Colon (tissue), 2 donors: ENCODE measurements at regions not wholly inside any gene's neighbourhood (a gene's known extent, or its start where the extent isn't known, plus 50 kb on each side); places are given as distances from the start of the nearest gene placed in this dataset.

Experiments
- FAIRE-seq: peaks from 2 replicates; lab custom pipeline; 2012; peaks lifted over from hg19 to GRCh38; lab: Jason Lieb, UNC
- donor health status: control.
- donor health status: control.

GRCh38 chr12:60337839-60338549, 742.2 kb downstream of the SLC16A7 start:
- FAIRE-seq = no peak

DNA sequence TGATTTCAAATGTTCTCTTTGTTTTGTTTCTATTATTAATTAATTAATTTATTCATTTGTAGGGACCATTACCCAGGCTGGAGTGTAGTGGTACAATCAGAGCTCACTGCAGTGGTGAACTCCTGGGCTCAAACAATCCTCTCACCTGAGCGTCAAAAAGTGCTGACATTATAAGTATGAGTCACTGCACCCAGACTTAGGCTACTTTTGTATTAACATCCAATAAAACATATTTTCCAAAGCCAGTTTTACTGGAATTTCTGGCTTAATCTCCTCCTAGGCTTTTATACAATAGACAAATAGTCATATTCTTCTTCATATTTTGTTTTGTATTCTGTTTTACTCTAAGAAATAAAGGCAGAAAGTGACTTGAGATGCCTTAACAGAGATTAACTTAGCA, 749.6 kb downstream of the SLC16A7 start:
- no peak for FAIRE-seq

GRCh38 chr12:60349232-60349978, 753.6 kb downstream of the SLC16A7 start:
- no peak for FAIRE-seq

DNA sequence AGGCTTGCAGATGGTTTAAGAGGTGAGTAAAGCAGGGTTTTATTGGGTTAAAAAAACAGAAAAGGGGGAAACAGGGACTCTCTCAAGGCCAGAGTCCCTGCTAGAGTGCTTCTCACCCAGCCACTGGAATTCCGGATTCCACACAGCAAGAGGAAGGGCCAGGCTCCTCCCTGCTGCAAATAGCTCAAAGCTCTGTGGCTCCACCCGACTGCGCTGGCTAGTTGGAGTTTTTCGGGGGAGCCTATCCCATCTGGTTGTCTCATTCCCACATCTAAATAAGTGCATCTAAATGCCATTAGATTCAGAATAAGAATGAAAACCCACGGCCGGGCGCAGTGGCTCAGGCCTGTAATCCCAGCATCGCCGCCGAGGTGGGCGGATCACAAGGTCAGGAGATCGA, 791.5 kb downstream of the SLC16A7 start:
- no peak for FAIRE-seq

DNA sequence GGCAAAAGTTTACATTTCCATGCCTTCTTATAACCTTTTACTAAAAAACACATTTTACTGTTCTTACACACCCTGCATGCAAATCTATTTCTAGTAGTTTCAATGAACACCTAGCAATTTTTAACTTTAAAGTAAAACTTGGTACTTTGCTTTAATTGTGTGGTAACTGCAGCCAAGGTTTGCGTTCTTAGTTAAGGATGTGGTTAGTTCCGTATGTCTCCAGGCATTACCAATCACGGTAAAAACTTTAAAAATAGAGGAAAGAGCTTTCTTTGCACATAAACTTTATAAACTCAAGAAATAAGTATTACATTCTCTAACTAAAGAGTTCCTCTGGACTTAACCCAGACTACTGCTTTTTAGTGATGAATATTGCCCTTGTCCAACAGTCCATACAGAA, 795.2 kb downstream of the SLC16A7 start:
- no peak for FAIRE-seq

- FAIRE-seq = no peak
These were observed 796.0 kb downstream of the SLC16A7 start for GRCh38 chr12:60391791-60392190.

DNA sequence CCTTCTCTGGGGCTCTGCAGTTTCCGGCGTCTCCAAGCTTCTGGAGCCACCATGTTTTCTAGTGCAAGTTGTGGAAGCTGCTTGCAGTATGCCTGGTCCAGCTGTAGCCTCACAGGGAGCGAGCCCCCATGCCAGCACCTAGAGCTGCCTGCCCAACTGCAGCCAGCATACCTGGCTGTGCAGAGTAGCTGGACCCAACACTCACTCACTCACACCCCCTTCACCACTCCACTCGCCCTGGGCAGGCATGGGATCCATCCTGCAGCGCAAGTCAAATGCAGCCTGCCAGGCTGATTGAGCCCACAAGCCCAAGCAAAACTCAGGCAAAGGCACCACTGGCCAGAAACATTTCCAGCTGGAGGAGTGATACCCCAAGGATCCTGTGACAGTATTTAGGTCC, 797.3 kb downstream of the SLC16A7 start:
- FAIRE-seq = no peak

GRCh38 chr12:60394665-60395064, 798.8 kb downstream of the SLC16A7 start:
- FAIRE-seq = no peak

DNA sequence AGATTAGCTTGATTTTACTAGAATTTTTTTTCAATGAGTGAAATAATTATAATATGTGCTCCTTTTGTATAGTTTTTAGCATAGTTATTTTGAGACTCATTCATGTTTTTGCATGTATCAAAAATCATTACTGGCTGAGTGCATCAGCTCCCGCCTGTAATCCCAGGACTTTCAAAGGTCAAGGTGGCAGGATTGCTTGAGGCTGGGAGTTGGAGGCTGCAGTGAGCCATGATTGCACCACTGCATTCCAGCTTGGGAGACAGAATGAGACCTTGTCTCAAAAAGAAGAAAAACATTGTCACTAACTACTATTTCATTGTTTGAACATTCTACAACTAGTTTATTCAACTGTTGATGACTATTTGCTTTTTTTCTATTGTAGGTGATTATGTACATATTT, 802.7 kb downstream of the SLC16A7 start:
- no peak for FAIRE-seq

DNA sequence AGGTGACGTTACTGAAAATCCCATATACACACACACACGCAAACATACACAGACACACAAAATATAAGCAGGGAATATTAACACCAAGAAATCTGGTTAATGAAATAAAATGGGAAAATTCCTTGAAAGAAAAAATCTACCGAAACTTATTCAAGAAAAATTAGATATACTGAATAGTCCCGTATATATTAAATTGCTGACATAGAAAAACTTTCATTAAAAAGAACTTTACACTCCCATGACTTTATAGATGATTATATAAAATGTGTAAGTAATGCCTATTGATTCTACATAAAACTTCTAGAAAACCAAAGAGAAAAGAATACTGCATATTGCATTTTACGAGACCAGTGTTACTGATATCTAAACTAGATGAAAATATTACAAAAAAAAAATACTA, 803.2 kb downstream of the SLC16A7 start:
- no peak for FAIRE-seq

GRCh38 chr12:60402996-60403395, 807.2 kb downstream of the SLC16A7 start:
- no peak for FAIRE-seq

GRCh38 chr12:60415351-60415750, 819.5 kb downstream of the SLC16A7 start:
- no peak for FAIRE-seq

- FAIRE-seq = no peak
These were observed 824.2 kb downstream of the SLC16A7 start for GRCh38 chr12:60419986-60420385.

- FAIRE-seq = no peak
These were observed 825.9 kb downstream of the SLC16A7 start for GRCh38 chr12:60421741-60422140.

DNA sequence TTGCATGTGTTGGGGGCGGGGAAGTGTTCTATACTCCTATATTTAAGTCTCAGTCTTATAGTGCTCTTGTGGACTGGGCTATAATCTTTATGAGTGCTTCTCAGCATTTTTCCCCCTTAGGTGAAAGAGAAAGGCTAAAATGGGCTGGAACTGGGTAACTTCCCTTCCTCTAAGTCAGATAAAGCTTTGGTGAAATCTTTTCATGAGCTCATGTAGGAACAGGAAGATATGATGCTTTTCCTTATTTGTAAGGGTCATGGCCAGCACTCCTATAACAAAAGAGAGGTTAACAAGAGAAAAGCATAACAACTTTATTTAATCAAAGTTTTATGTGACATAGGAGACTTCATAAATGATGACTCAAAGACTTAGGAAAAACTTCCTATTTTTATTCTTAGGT, 841.5 kb downstream of the SLC16A7 start:
- no peak for FAIRE-seq

GRCh38 chr12:60441577-60441976, 845.7 kb downstream of the SLC16A7 start:
- no peak for FAIRE-seq

DNA sequence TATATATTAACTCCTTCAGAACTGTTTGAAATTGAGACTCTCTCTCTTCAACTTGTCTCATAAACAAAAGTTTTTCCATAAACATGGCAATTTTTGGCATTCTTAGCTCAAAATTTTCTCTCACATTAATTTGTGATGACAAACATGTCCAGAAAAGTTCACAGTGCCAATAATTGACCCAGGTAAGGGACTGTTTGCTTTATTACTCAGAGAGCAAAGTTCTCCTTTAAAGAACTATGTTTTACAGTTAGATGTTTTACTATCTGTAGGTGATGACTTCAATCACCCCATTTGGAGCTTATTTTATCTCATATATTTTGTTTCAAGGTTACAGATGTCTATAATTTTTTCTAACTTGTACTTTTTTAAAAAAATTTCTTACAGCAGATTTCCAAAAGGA, 855.6 kb downstream of the SLC16A7 start:
- FAIRE-seq = no peak

DNA sequence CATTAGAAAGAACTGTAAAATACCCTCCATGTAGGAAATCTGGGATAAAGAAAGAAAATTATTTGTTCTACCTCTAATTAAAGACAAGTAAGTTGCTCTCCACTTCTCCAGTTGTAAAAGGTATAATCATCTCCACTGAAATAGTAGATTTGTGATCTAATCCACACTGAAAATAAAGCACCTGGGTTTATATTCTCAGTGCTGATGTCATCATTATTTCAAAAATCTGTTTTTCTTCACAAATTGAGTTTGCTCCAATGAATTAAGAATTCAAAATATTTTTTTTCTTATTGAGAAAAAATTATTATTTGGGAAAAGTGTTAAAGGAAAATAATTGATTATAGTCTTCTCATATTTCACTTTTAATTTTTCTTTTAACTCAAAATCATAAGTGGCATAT, 869.2 kb downstream of the SLC16A7 start:
- FAIRE-seq = no peak

- FAIRE-seq = no peak
These were observed 872.7 kb downstream of the SLC16A7 start for GRCh38 chr12:60468546-60468945.

GRCh38 chr12:60475825-60476224, 880.0 kb downstream of the SLC16A7 start:
- FAIRE-seq = no peak

GRCh38 chr12:60487284-60487683, 891.5 kb downstream of the SLC16A7 start:
- peak; percentile 31 for FAIRE-seq

DNA sequence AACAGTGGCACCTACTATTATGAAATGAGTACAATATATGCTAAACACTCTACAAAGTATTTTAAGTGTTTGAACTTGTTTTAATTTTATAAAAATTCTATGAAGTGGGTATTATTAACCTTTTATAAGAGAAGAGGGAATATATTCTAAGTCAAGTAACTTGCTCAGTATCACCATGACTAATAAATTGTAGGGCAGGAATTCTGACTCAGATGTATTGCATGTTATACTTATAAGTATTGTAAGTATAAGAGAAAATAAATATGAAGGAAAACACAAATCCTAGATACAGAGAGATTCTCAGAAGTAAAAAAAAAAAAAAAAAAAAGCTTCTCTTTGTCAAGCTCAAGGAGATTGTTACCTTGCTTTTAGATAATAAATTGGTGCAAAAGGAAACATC, 893.2 kb downstream of the SLC16A7 start:
- FAIRE-seq = no peak

DNA sequence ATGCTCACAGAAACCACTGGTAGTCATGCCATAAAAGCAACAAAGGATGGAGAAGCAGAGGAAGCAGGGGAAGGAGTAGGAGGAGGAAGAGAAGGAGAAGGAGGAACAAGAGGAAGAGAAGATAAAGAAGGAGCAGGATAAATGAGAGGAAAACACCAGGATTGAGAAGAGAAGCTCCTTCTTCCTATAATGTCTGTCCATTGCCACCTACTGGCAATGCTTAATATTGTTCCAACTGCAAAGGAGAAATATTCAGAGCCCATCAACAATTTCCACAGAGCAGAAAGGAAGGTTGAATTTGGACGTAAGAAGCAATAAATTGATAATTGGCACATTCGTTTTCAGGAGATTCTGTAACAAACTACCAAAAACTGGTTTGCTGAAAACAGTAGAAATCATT, 898.4 kb downstream of the SLC16A7 start:
- FAIRE-seq = no peak

GRCh38 chr12:60498656-60499055, 902.8 kb downstream of the SLC16A7 start:
- no peak for FAIRE-seq
